ENCODE measurements at regions not wholly inside any gene's neighbourhood (a gene's known extent, or its start where the extent isn't known, plus 50 kb on each side); places are given as distances from the start of the nearest gene placed in this dataset.

DNA sequence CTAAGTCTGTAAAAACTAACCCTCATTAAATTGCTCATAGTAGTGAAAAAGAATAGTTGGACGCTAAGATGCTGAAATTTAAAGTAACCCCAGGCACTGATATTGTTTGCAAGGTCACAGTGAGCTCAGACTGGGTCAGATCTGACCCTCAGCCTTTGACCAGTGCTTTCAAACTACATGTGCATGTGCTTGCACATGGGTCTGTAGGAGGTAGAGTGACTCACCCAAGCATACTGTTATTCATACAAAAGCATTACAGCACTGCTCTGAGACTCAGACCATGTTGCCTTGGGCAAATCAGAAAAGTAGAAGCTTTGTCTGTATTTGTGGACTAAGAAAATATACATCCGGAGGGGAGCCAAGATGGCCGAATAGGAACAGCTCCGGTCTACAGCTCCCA, 326.4 kb upstream of the MARCKS start:
- no peaks in the 10 kb centered on the region for H3K9me3 Mint-ChIP-seq (ENCODE audit: low read depth)
- H3K4me1 Mint-ChIP-seq, result no peaks in the 10 kb centered on the region
- ATAC-seq (no peak), DNase-seq (no peak)
- H3K4me3 Mint-ChIP-seq, result no peak overlapping the region
- no peaks in the 10 kb centered on the region for H3K36me3 Mint-ChIP-seq
- no peak overlapping the region for H3K27ac Mint-ChIP-seq
- no peaks in the 10 kb centered on the region for H3K27me3 Mint-ChIP-seq
- CTCF ChIA-PET, result no interaction called here

- Mint-ChIP-seq H3K36me3 (no peaks in the 10 kb centered on the region), H3K9me3 (ENCODE audit: low read depth) (no peaks in the 10 kb centered on the region), H3K4me3 (no peak overlapping the region), H3K4me1 (no peaks in the 10 kb centered on the region), H3K27me3 (no peaks in the 10 kb centered on the region), H3K27ac (no peak overlapping the region)
- CTCF ChIA-PET, result no interaction called here
- ATAC-seq (no peak), DNase-seq (no peak)
Measured at GRCh38 chr6:113539202-113539601, 317.9 kb upstream of the MARCKS start.

GRCh38 chr6:113539623-113540022, 317.5 kb upstream of the MARCKS start:
- Mint-ChIP-seq H3K4me1 (no peaks in the 10 kb centered on the region), H3K9me3 (ENCODE audit: low read depth) (no peaks in the 10 kb centered on the region), H3K27me3 (no peaks in the 10 kb centered on the region), H3K4me3 (no peak overlapping the region), H3K36me3 (no peaks in the 10 kb centered on the region), H3K27ac (no peak overlapping the region)
- CTCF ChIA-PET, result no interaction called here
- ATAC-seq, result no peak
- DNase-seq, result no peak

- Mint-ChIP-seq H3K4me1 (no peaks in the 10 kb centered on the region), H3K4me3 (no peak overlapping the region), H3K27me3 (no peaks in the 10 kb centered on the region), H3K27ac (no peak overlapping the region), H3K36me3 (no peaks in the 10 kb centered on the region), H3K9me3 (ENCODE audit: low read depth) (no peaks in the 10 kb centered on the region)
- ATAC-seq, result no peak
- no peak for DNase-seq
- CTCF ChIA-PET, result no interaction called here
Measured at GRCh38 chr6:113540466-113540865, 316.7 kb upstream of the MARCKS start.

GRCh38 chr6:113551168-113551567, 306.0 kb upstream of the MARCKS start:
- Mint-ChIP-seq H3K9me3 (ENCODE audit: low read depth) (peaks cover 6% of the 10 kb centered on the region), H3K27ac (no peak overlapping the region), H3K4me3 (no peak overlapping the region), H3K27me3 (no peaks in the 10 kb centered on the region), H3K4me1 (no peaks in the 10 kb centered on the region), H3K36me3 (no peaks in the 10 kb centered on the region)
- ATAC-seq, result no peak
- CTCF ChIA-PET, result no interaction called here
- no peak for DNase-seq

DNA sequence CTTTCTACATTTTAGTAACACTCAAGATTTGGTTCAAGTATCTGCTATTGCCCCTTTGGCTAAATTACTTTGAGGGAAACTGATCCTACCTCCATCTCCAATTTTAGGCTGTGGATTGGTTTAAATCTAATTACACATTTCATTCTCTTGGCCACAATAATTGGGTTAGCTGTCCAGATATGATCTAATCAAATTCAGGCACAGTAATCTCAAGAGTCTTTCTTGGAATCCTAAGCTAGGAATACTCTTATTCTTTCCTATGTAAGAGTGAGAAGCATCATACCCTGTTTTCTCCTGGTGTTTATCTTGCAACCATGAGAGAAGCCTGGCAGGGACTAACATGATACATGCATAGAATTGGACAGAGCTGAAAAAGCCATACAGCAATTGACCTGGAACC, 300.4 kb upstream of the MARCKS start:
- H3K4me3 Mint-ChIP-seq, result no peak overlapping the region
- DNase-seq, result no peak
- H3K4me1 Mint-ChIP-seq, result no peaks in the 10 kb centered on the region
- H3K27me3 Mint-ChIP-seq, result no peaks in the 10 kb centered on the region
- H3K27ac Mint-ChIP-seq, result no peak overlapping the region
- no peak for ATAC-seq
- no peaks in the 10 kb centered on the region for H3K9me3 Mint-ChIP-seq (ENCODE audit: low read depth)
- no peaks in the 10 kb centered on the region for H3K36me3 Mint-ChIP-seq
- CTCF ChIA-PET, result interaction anchor here (1.4 kb wide), 1 partner anchor 10 kb away, joined by 3 read pairs; no protein-coding TSS in a partner anchor

- Mint-ChIP-seq H3K4me3 (no peak overlapping the region), H3K27ac (no peak overlapping the region), H3K9me3 (ENCODE audit: low read depth) (no peaks in the 10 kb centered on the region), H3K36me3 (no peaks in the 10 kb centered on the region), H3K27me3 (no peaks in the 10 kb centered on the region), H3K4me1 (no peaks in the 10 kb centered on the region)
- no peak for DNase-seq
- CTCF ChIA-PET, result no interaction called here
- ATAC-seq, result no peak
Measured at GRCh38 chr6:113558431-113558830, 298.7 kb upstream of the MARCKS start.

GRCh38 chr6:113558966-113559365, 298.2 kb upstream of the MARCKS start:
- H3K36me3 Mint-ChIP-seq, result no peaks in the 10 kb centered on the region
- no peaks in the 10 kb centered on the region for H3K4me1 Mint-ChIP-seq
- no peaks in the 10 kb centered on the region for H3K27me3 Mint-ChIP-seq
- H3K4me3 Mint-ChIP-seq, result no peak overlapping the region
- CTCF ChIA-PET, result no interaction called here
- no peak overlapping the region for H3K27ac Mint-ChIP-seq
- no peaks in the 10 kb centered on the region for H3K9me3 Mint-ChIP-seq (ENCODE audit: low read depth)
- ATAC-seq, result no peak
- no peak for DNase-seq

DNA sequence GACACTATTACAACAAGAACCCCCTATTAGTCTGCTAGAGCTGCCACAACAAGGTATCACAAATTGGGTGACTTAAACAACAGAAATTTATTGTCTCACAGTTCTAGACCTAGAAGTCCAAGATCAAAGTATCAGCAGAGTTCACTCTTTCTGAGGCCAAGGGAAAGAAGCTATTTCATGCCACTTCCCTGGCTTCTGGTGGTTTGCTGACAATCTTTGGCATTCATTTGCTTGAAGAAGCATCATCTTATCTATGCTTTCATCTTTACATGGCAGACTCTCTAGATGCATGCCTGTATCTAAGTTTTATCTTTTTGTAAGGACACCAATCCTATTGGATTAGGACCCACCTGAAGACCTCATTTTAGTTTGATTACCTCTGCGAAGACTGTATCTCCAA, 296.8 kb upstream of the MARCKS start:
- H3K4me1 Mint-ChIP-seq, result no peaks in the 10 kb centered on the region

GRCh38 chr6:113560908-113561307, 296.2 kb upstream of the MARCKS start:
- H3K27me3 Mint-ChIP-seq, result no peaks in the 10 kb centered on the region
- CTCF ChIA-PET, result no interaction called here
- H3K4me1 Mint-ChIP-seq, result no peaks in the 10 kb centered on the region
- H3K9me3 Mint-ChIP-seq (ENCODE audit: low read depth), result no peaks in the 10 kb centered on the region
- ATAC-seq (no peak), DNase-seq (no peak)
- H3K27ac Mint-ChIP-seq, result no peak overlapping the region
- no peaks in the 10 kb centered on the region for H3K36me3 Mint-ChIP-seq
- no peak overlapping the region for H3K4me3 Mint-ChIP-seq

More for the DNA sequence above, 296.8 kb upstream of the MARCKS start:
- H3K4me3 Mint-ChIP-seq, result no peak overlapping the region
- CTCF ChIA-PET, result no interaction called here
- H3K27me3 Mint-ChIP-seq, result no peaks in the 10 kb centered on the region
- no peaks in the 10 kb centered on the region for H3K36me3 Mint-ChIP-seq
- no peak overlapping the region for H3K27ac Mint-ChIP-seq
- DNase-seq, result no peak
- H3K9me3 Mint-ChIP-seq (ENCODE audit: low read depth), result no peaks in the 10 kb centered on the region
- ATAC-seq, result no peak

GRCh38 chr6:113562248-113562647, 294.9 kb upstream of the MARCKS start:
- Mint-ChIP-seq H3K9me3 (ENCODE audit: low read depth) (no peaks in the 10 kb centered on the region), H3K36me3 (no peaks in the 10 kb centered on the region), H3K4me3 (no peak overlapping the region), H3K4me1 (no peaks in the 10 kb centered on the region), H3K27ac (no peak overlapping the region), H3K27me3 (no peaks in the 10 kb centered on the region)
- CTCF ChIA-PET, result no interaction called here
- DNase-seq, result no peak
- ATAC-seq, result no peak

DNA sequence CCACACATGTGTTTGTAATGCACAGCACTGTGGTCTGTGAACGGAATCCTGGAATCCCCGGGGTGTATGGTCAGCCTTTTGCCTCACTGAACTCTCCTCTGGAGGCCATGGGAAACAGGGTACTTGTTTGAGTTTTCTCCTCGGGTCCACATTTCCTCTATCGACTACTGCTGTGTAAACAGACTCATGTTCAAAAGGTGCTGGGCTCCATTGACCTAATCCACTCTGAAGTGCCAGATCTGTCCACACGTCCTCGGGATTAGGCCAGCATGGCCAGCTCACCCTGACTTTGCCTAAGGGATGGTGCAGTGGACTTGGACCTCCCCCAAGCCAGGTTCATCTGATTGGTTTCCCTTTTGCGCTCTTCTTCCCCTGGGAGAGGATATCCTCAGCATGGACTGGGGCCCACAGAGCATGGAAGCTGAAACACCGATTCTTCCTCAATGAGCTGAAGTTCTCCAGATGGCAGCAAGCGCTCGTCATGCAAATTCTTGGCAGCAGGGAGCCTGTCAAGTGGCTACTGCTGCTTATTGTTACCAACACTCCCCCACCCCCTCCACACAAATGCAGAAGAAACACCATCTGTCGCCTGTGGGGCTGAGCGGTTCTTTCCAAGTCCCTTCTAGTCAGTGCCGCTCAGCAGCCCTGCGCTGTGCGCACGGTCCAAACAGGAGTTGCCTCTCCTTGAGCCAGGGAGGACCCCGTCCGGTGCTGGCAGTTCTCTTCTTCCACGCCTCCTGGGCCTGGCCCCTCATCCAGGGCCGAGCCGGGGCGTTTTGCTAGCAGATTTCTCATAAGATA, 292.6 kb upstream of the MARCKS start:
- no peaks in the 10 kb centered on the region for H3K9me3 Mint-ChIP-seq (ENCODE audit: low read depth)
- ATAC-seq (no peak), DNase-seq (no peak)
- CTCF ChIA-PET, result no interaction called here
- H3K4me3 Mint-ChIP-seq, result no peak overlapping the region
- H3K27ac Mint-ChIP-seq, result no peak overlapping the region
- no peaks in the 10 kb centered on the region for H3K4me1 Mint-ChIP-seq
- no peaks in the 10 kb centered on the region for H3K27me3 Mint-ChIP-seq
- H3K36me3 Mint-ChIP-seq, result no peaks in the 10 kb centered on the region

DNA sequence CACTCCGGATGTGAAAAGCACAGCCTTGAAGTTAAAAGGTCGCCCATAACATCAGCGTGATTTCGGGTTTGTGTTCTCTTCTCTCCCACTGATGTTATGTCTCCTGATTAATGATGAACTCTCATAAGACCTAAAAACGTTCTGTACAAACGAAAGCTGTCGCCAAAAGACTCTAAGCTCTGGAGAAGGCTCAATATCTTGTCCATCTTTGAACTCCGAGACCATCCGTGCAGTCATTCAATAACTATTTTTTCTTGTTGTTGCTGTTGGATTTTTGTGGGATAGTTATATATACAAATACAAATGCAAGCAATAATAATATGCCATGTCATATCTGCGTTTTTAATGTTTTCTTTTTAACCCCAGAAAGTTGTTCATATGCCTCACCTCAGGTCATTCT, 291.8 kb upstream of the MARCKS start:
- DNase-seq (no peak), ATAC-seq (no peak)
- Mint-ChIP-seq H3K27me3 (no peaks in the 10 kb centered on the region), H3K27ac (no peak overlapping the region), H3K4me1 (no peaks in the 10 kb centered on the region), H3K9me3 (ENCODE audit: low read depth) (no peaks in the 10 kb centered on the region), H3K4me3 (no peak overlapping the region), H3K36me3 (no peaks in the 10 kb centered on the region)
- CTCF ChIA-PET, result no interaction called here

- Mint-ChIP-seq H3K9me3 (ENCODE audit: low read depth) (peaks cover 2% of the 10 kb centered on the region), H3K4me1 (no peaks in the 10 kb centered on the region), H3K27ac (no peak overlapping the region), H3K36me3 (no peaks in the 10 kb centered on the region), H3K4me3 (no peak overlapping the region), H3K27me3 (no peaks in the 10 kb centered on the region)
- no peak for ATAC-seq
- CTCF ChIA-PET, result no interaction called here
- DNase-seq, result no peak
Measured at GRCh38 chr6:113570161-113570560, 287.0 kb upstream of the MARCKS start.

- Mint-ChIP-seq H3K4me1 (no peaks in the 10 kb centered on the region), H3K4me3 (no peak overlapping the region), H3K27ac (no peak overlapping the region), H3K9me3 (ENCODE audit: low read depth) (peaks cover 2% of the 10 kb centered on the region), H3K27me3 (no peaks in the 10 kb centered on the region), H3K36me3 (no peaks in the 10 kb centered on the region)
- no peak for ATAC-seq
- DNase-seq, result no peak
- CTCF ChIA-PET, result no interaction called here
Measured at GRCh38 chr6:113570641-113571040, 286.5 kb upstream of the MARCKS start.
